Ishikawa (cell line): ENCODE measurements at regions not wholly inside any gene's neighbourhood (a gene's known extent, or its start where the extent isn't known, plus 50 kb on each side); places are given as distances from the start of the nearest gene placed in this dataset.

Experiments used
- EGR1 ChIP-seq: IDR thresholded peaks from 2 replicates; pipeline ENCODE4 v1.6.1; 2012
- EP300 ChIP-seq: IDR thresholded peaks from 2 replicates; pipeline ENCODE4 v1.6.1; 2012; ENCODE audit warnings: borderline replicate concordance
- FOXM1 ChIP-seq: IDR thresholded peaks from 2 replicates; pipeline ENCODE4 v1.6.1; 2012; ENCODE audit warnings: low read depth, borderline replicate concordance
- NFIC ChIP-seq: IDR thresholded peaks from 2 replicates; pipeline ENCODE4 v1.6.1; 2012
- TAF1 ChIP-seq: IDR thresholded peaks from 2 replicates; pipeline ENCODE4 v1.6.1; 2012; ENCODE audit warnings: low read depth, mild to moderate bottlenecking
- TEAD4 ChIP-seq: IDR thresholded peaks from 2 replicates; pipeline ENCODE4 v1.6.1; 2012
- TF ChIP-seq, protein P1 (sequence below): IDR thresholded peaks from 2 replicates; pipeline ENCODE4 v1.6.1; 2012; ENCODE audit warnings: low read depth, mild to moderate bottlenecking

DNA sequence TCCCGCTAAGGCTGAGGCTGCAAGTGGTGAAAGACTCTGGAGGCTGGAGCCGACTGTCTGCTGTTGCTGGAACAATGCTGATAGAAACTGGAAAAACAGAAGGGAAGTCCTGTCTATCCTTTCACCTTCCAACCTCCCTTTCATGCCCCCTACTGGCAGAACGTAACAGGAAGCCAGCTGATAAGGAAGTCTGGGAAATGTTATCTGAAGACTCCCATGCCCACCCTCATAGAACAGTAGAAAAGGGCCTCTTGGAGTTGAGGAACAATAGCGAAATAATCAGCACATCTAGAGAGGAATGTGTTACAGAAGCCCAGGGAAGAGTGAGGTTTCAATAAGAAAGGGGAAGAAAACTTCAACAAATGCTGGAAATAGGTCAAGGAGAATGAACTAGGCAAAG, 117.1 kb upstream of the DKK2 start:
- TF ChIP-seq, protein P1, sequence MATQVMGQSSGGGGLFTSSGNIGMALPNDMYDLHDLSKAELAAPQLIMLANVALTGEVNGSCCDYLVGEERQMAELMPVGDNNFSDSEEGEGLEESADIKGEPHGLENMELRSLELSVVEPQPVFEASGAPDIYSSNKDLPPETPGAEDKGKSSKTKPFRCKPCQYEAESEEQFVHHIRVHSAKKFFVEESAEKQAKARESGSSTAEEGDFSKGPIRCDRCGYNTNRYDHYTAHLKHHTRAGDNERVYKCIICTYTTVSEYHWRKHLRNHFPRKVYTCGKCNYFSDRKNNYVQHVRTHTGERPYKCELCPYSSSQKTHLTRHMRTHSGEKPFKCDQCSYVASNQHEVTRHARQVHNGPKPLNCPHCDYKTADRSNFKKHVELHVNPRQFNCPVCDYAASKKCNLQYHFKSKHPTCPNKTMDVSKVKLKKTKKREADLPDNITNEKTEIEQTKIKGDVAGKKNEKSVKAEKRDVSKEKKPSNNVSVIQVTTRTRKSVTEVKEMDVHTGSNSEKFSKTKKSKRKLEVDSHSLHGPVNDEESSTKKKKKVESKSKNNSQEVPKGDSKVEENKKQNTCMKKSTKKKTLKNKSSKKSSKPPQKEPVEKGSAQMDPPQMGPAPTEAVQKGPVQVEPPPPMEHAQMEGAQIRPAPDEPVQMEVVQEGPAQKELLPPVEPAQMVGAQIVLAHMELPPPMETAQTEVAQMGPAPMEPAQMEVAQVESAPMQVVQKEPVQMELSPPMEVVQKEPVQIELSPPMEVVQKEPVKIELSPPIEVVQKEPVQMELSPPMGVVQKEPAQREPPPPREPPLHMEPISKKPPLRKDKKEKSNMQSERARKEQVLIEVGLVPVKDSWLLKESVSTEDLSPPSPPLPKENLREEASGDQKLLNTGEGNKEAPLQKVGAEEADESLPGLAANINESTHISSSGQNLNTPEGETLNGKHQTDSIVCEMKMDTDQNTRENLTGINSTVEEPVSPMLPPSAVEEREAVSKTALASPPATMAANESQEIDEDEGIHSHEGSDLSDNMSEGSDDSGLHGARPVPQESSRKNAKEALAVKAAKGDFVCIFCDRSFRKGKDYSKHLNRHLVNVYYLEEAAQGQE = no peak
- no peak for TF ChIP-seq NFIC
- no peak for TF ChIP-seq TAF1
- TF ChIP-seq TEAD4 = no peak
- TF ChIP-seq EGR1 = no peak
- TF ChIP-seq FOXM1 = no peak
- no peak for TF ChIP-seq EP300
